SK-N-MC (cell line): ENCODE measurements at regions not wholly inside any gene's neighbourhood (a gene's known extent, or its start where the extent isn't known, plus 50 kb on each side); places are given as distances from the start of the nearest gene placed in this dataset.

Source experiments
- DNase-seq: peaks from one replicate; pipeline ENCODE4 v3.0.0-alpha.2; 2011; ENCODE audit warnings: low read depth, low spot score
- H3K27ac ChIP-seq: fragments of 200-600 bp; sonication (generic); 2 replicates; pipeline ENCODE4 v1.5.1; 2016; ENCODE audit warnings: mixed run types
- H3K36me3 ChIP-seq: fragments of 200-600 bp; sonication (generic); 2 replicates; pipeline ENCODE4 v1.6.1; 2017; ENCODE audit warnings: antibody characterized with exemption, low read length, mixed read lengths; ENCODE audit not compliant: insufficient read depth
- H3K4me3 ChIP-seq: fragments of 200-600 bp; sonication (generic); 2 replicates; pipeline ENCODE4 v1.5.1; 2016
- H3K9ac ChIP-seq: fragments of 200-600 bp; sonication (generic); 2 replicates; pipeline ENCODE4 v1.8.0; 2017; ENCODE audit warnings: mixed run types, mixed read lengths; ENCODE audit not compliant: insufficient read length
- H3K9me3 ChIP-seq: fragments of 200-600 bp; sonication (generic); 2 replicates; pipeline ENCODE4 v1.6.1; 2017; ENCODE audit warnings: low read depth, mild to moderate bottlenecking, antibody characterized with exemption, low read length, moderate library complexity, mixed read lengths
- EZH2 ChIP-seq: fragments of 200-600 bp; sonication (generic); IDR thresholded peaks from one replicate; pipeline ENCODE4 v1.6.1; 2017; ENCODE audit warnings: antibody characterized with exemption
- FOXP2 ChIP-seq: optimal IDR thresholded peaks from 2 replicates; pipeline ENCODE3; 2011; ENCODE audit warnings: mild to moderate bottlenecking, moderate library complexity; ENCODE audit not compliant: insufficient read depth; ENCODE audit errors: extremely low read length, control extremely low read depth
- POLR2AphosphoS5 ChIP-seq: IDR thresholded peaks from 2 replicates; pipeline ENCODE4 v1.6.1; 2012; ENCODE audit warnings: mild to moderate bottlenecking, low read depth, low read length, borderline replicate concordance

- no peak for TF ChIP-seq POLR2AphosphoS5
- no peak for TF ChIP-seq FOXP2
- no peak for TF ChIP-seq EZH2
- Histone ChIP-seq H3K36me3 (no peaks in the 10 kb centered on the region), H3K9me3 (no peaks in the 10 kb centered on the region), H3K27ac (no peak overlapping the region), H3K4me3 (no peak overlapping the region), H3K9ac (no peak overlapping the region)
- DNase-seq: no peak
Measured at GRCh38 chr6:170172392-170172791, 118.5 kb downstream of the DLL1 start.

- TF ChIP-seq POLR2AphosphoS5: no peak
- no peak for TF ChIP-seq EZH2
- no peak for TF ChIP-seq FOXP2
- H3K4me3 ChIP-seq: no peak overlapping the region
- DNase-seq: no peak
- no peaks in the 10 kb centered on the region for H3K9me3 ChIP-seq
- no peaks in the 10 kb centered on the region for H3K36me3 ChIP-seq
- H3K27ac ChIP-seq: no peak overlapping the region
- H3K9ac ChIP-seq: no peak overlapping the region
Measured at GRCh38 chr6:170167657-170168159, 123.2 kb downstream of the DLL1 start.

- Histone ChIP-seq H3K9ac (no peak overlapping the region), H3K27ac (no peak overlapping the region), H3K4me3 (no peak overlapping the region), H3K36me3 (no peaks in the 10 kb centered on the region), H3K9me3 (no peaks in the 10 kb centered on the region)
- TF ChIP-seq FOXP2: no peak
- no peak for TF ChIP-seq POLR2AphosphoS5
- TF ChIP-seq EZH2: no peak
- DNase-seq: no peak
Measured at GRCh38 chr6:170166511-170167122, 124.3 kb downstream of the DLL1 start.

- no peak for TF ChIP-seq EZH2
- no peaks in the 10 kb centered on the region for H3K9me3 ChIP-seq
- no peak overlapping the region for H3K9ac ChIP-seq
- no peak for DNase-seq
- no peaks in the 10 kb centered on the region for H3K36me3 ChIP-seq
- no peak overlapping the region for H3K27ac ChIP-seq
- H3K4me3 ChIP-seq: no peak overlapping the region
Measured at GRCh38 chr6:170165471-170166117, 125.3 kb downstream of the DLL1 start.

- no peak for TF ChIP-seq FOXP2
- TF ChIP-seq POLR2AphosphoS5: no peak
- TF ChIP-seq EZH2: no peak
- Histone ChIP-seq H3K27ac (no peak overlapping the region), H3K9ac (no peak overlapping the region), H3K4me3 (no peak overlapping the region), H3K36me3 (no peaks in the 10 kb centered on the region), H3K9me3 (no peaks in the 10 kb centered on the region)
- DNase-seq: no peak
Measured at GRCh38 chr6:170165085-170165470, 125.8 kb downstream of the DLL1 start.

- DNase-seq: no peak
- Histone ChIP-seq H3K36me3 (no peaks in the 10 kb centered on the region), H3K9me3 (no peaks in the 10 kb centered on the region), H3K4me3 (no peak overlapping the region), H3K27ac (peak overlapping the region; percentile 42; the same call in 1 of the 2 replicates), H3K9ac (no peak overlapping the region)
- TF ChIP-seq POLR2AphosphoS5 (no peak), FOXP2 (no peak), EZH2 (no peak)
Measured at GRCh38 chr6:170164271-170164900, 126.5 kb downstream of the DLL1 start.

- no peaks in the 10 kb centered on the region for H3K36me3 ChIP-seq
- DNase-seq: no peak
- H3K4me3 ChIP-seq: no peak overlapping the region
- TF ChIP-seq POLR2AphosphoS5: no peak
- TF ChIP-seq EZH2: no peak
- TF ChIP-seq FOXP2: no peak
- H3K27ac ChIP-seq: peak overlapping the region; percentile 64
- no peaks in the 10 kb centered on the region for H3K9me3 ChIP-seq
- peak overlapping the region; percentile 15 for H3K9ac ChIP-seq
Measured at GRCh38 chr6:170163405-170164170, 127.3 kb downstream of the DLL1 start.

- H3K36me3 ChIP-seq: no peaks in the 10 kb centered on the region
- DNase-seq: no peak
- TF ChIP-seq POLR2AphosphoS5: no peak
- TF ChIP-seq FOXP2: no peak
- H3K27ac ChIP-seq: peak overlapping the region; percentile 64
- H3K9ac ChIP-seq: peak overlapping the region; percentile 15
- H3K4me3 ChIP-seq: no peak overlapping the region
- H3K9me3 ChIP-seq: no peaks in the 10 kb centered on the region
Measured at GRCh38 chr6:170162775-170163404, 128.0 kb downstream of the DLL1 start.
